GM19238 (cell line): ENCODE measurements at regions not wholly inside any gene's neighbourhood (a gene's known extent, or its start where the extent isn't known, plus 50 kb on each side); places are given as distances from the start of the nearest gene placed in this dataset.

ENCODE experiments used
- DNase-seq: peaks from one replicate; pipeline ENCODE4 v3.0.0; 2011; ENCODE audit warnings: low spot score; ENCODE audit not compliant: insufficient read length

GRCh38 chr10:15462253-15462897 is 91.3 kb upstream of the FAM171A1 start:
- no peak for DNase-seq

GRCh38 chr10:15461353-15462108 is 90.4 kb upstream of the FAM171A1 start:
- no peak for DNase-seq

- DNase-seq = no peak
Observed at GRCh38 chr10:15460661-15461060, 89.6 kb upstream of the FAM171A1 start.

GRCh38 chr10:15459218-15459617 is 88.1 kb upstream of the FAM171A1 start:
- no peak for DNase-seq

- no peak for DNase-seq
Observed at GRCh38 chr10:15457382-15457781, 86.3 kb upstream of the FAM171A1 start.

GRCh38 chr10:15455456-15455855 is 84.4 kb upstream of the FAM171A1 start:
- DNase-seq = no peak

- no peak for DNase-seq
Observed at GRCh38 chr10:15453926-15454325, 82.8 kb upstream of the FAM171A1 start.

- DNase-seq = no peak
Observed at GRCh38 chr10:15453457-15453856, 82.4 kb upstream of the FAM171A1 start.

- DNase-seq = no peak
Observed at GRCh38 chr10:15452545-15452944, 81.5 kb upstream of the FAM171A1 start.

- no peak for DNase-seq
Observed at GRCh38 chr10:15451137-15452094, 80.3 kb upstream of the FAM171A1 start.

- DNase-seq = no peak
Observed at GRCh38 chr10:15448598-15448997, 77.5 kb upstream of the FAM171A1 start.

GRCh38 chr10:15445006-15445390 is 73.9 kb upstream of the FAM171A1 start:
- DNase-seq = no peak

GRCh38 chr10:15444105-15445005 is 73.3 kb upstream of the FAM171A1 start:
- DNase-seq = no peak

- no peak for DNase-seq
Observed at GRCh38 chr10:15442056-15442455, 71.0 kb upstream of the FAM171A1 start.

- no peak for DNase-seq
Observed at GRCh38 chr10:15440204-15440711, 69.2 kb upstream of the FAM171A1 start.

- no peak for DNase-seq
Observed at GRCh38 chr10:15439341-15439842, 68.3 kb upstream of the FAM171A1 start.

GRCh38 chr10:15436696-15437095 is 65.6 kb upstream of the FAM171A1 start:
- no peak for DNase-seq

GRCh38 chr10:15433850-15434537 is 62.9 kb upstream of the FAM171A1 start:
- peak; percentile 15 for DNase-seq

GRCh38 chr10:15432266-15432665 is 61.2 kb upstream of the FAM171A1 start:
- DNase-seq = no peak
